HG02852 (cell line): ENCODE measurements at regions not wholly inside any gene's neighbourhood (a gene's known extent, or its start where the extent isn't known, plus 50 kb on each side); places are given as distances from the start of the nearest gene placed in this dataset.

Source experiments
- ATAC-seq: cut with Tn5 transposase; IDR thresholded peaks from one replicate; pipeline ENCODE4 v1.9.1; 2021; ENCODE audit warnings: mild to moderate bottlenecking, moderate library complexity; ENCODE audit not compliant: unreplicated experiment

GRCh38 chr9:104429031-104429546 lies 75.0 kb upstream of the OR13F1 start:
- no peak for ATAC-seq

- no peak for ATAC-seq
Observed at GRCh38 chr9:104435059-104435458, 69.0 kb upstream of the OR13F1 start.

GRCh38 chr9:104448036-104448435 lies 56.0 kb upstream of the OR13F1 start:
- no peak for ATAC-seq
